Neuronal stem cell (in vitro differentiated cells): ENCODE measurements at regions not wholly inside any gene's neighbourhood (a gene's known extent, or its start where the extent isn't known, plus 50 kb on each side); places are given as distances from the start of the nearest gene placed in this dataset.
A peak's percentile ranks its signal among the peaks of the same experiment; 100 is the strongest.

Experiments used
- DNase-seq: peaks from one replicate; pipeline ENCODE4 v3.0.0-alpha.2; 2013; ENCODE audit warnings: low spot score
- H2AFZ ChIP-seq: one replicate; pipeline ENCODE4 v1.6.1; 2013; ENCODE audit warnings: mild to moderate bottlenecking, low read length, inconsistent platforms
- H2AK5ac ChIP-seq: 2 replicates; pipeline ENCODE4 v1.6.1; 2013; ENCODE audit warnings: low read depth, mild to moderate bottlenecking, inconsistent platforms, low read length, moderate library complexity, mixed read lengths
- H2BK120ac ChIP-seq: 2 replicates; pipeline ENCODE4 v1.6.1; 2013; ENCODE audit warnings: low read depth, mild to moderate bottlenecking, inconsistent platforms, low read length, moderate library complexity, mixed read lengths
- H2BK12ac ChIP-seq: one replicate; pipeline ENCODE4 v1.6.1; 2013; ENCODE audit warnings: low read length, inconsistent platforms
- H2BK15ac ChIP-seq: 2 replicates; pipeline ENCODE4 v1.6.1; 2013; ENCODE audit warnings: mild to moderate bottlenecking, low read length, inconsistent platforms, mixed read lengths
- H2BK5ac ChIP-seq: one replicate; pipeline ENCODE4 v1.6.1; 2013; ENCODE audit warnings: inconsistent platforms, mild to moderate bottlenecking, low read length, moderate library complexity
- H3K14ac ChIP-seq: one replicate; pipeline ENCODE4 v1.6.1; 2013; ENCODE audit warnings: low read length, inconsistent platforms
- H3K18ac ChIP-seq: 2 replicates; pipeline ENCODE4 v1.6.1; 2013; ENCODE audit warnings: low read length, inconsistent platforms
- H3K23ac ChIP-seq: 2 replicates; pipeline ENCODE4 v1.6.1; 2013; ENCODE audit warnings: low read depth, mild to moderate bottlenecking, mixed read lengths, low read length, inconsistent platforms; ENCODE audit not compliant: poor library complexity
- H3K27ac ChIP-seq: replicated peaks from 3 replicates; pipeline ENCODE4 v1.5.1; 2013; ENCODE audit warnings: low read length, inconsistent platforms
- H3K27me3 ChIP-seq, 3 experiments: 2 replicates each; pipeline ENCODE4 v1.6.1; 2013; ENCODE audit warnings: low read length in 3 of 3, mild to moderate bottlenecking in 2 of 3, inconsistent platforms in 1 of 3, low read depth in 1 of 3, mixed read lengths in 1 of 3, moderate library complexity in 1 of 3; ENCODE audit not compliant: control insufficient read depth in 3 of 3, insufficient read depth in 3 of 3
- H3K36me3 ChIP-seq, 2 donors: replicated peaks in 1 of 2; 2 replicates each; pipeline ENCODE4 v1.6.1; 2013; ENCODE audit warnings: low read length in 2 of 2; ENCODE audit not compliant: control insufficient read depth in 2 of 2, insufficient read depth in 2 of 2
- H3K4ac ChIP-seq: 2 replicates; pipeline ENCODE4 v1.6.1; 2013; ENCODE audit warnings: inconsistent platforms, mild to moderate bottlenecking, low read length, moderate library complexity
- H3K4me1 ChIP-seq, 2 donors: 1 replicate in 1 of 2; 2 replicates in 1 of 2; pipeline ENCODE4 v1.6.1; 2013; ENCODE audit warnings: low read length in 2 of 2, low read depth in 1 of 2; ENCODE audit not compliant: control insufficient read depth in 2 of 2, insufficient read depth in 1 of 2
- H3K4me2 ChIP-seq: one replicate; pipeline ENCODE4 v1.6.1; 2013; ENCODE audit warnings: mild to moderate bottlenecking, low read length, inconsistent platforms; ENCODE audit not compliant: insufficient read depth, poor library complexity, severe bottlenecking
- H3K4me3 ChIP-seq, 2 donors: 2 replicates each; pipeline ENCODE4 v1.5.1; 2013; ENCODE audit warnings: low read length in 2 of 2, mild to moderate bottlenecking in 2 of 2, inconsistent platforms in 1 of 2, moderate library complexity in 1 of 2
- H3K79me1 ChIP-seq: one replicate; pipeline ENCODE4 v1.6.1; 2013; ENCODE audit warnings: low read depth, mild to moderate bottlenecking, inconsistent platforms, low read length, moderate library complexity
- H3K9ac ChIP-seq: one replicate; pipeline ENCODE4 v1.6.1; 2013; ENCODE audit warnings: mild to moderate bottlenecking, low read depth, low read length, inconsistent platforms; ENCODE audit not compliant: poor library complexity
- H3K9me3 ChIP-seq, 2 donors: replicated peaks in 1 of 2; 2 replicates each; pipeline versions ENCODE3 to v1.6.1; 2013; ENCODE audit warnings: low read length in 2 of 2, mild to moderate bottlenecking in 2 of 2, inconsistent platforms in 1 of 2, low read depth in 1 of 2, mixed read lengths in 1 of 2, moderate library complexity in 1 of 2; ENCODE audit not compliant: control insufficient read depth in 2 of 2, insufficient read depth in 1 of 2
- H4K8ac ChIP-seq: one replicate; pipeline ENCODE4 v1.6.1; 2013; ENCODE audit warnings: low read depth, mild to moderate bottlenecking, inconsistent platforms, low read length, moderate library complexity
- H4K91ac ChIP-seq: one replicate; pipeline ENCODE4 v1.6.1; 2013; ENCODE audit warnings: low read length, low read depth, mild to moderate bottlenecking, inconsistent platforms; ENCODE audit not compliant: poor library complexity
- WGBS, 2 donors: extraction: QIAGEN DNeasy Blood & Tissue Kit; methylation state at CpG; one replicate each; pipeline ENCODE4 v1.1.7; 2013; ENCODE audit warnings: missing lambda C conversion rate in 2 of 2, mixed read lengths in 1 of 2; ENCODE audit not compliant: insufficient read length in 2 of 2, insufficient replicate concordance in 1 of 2; ENCODE audit errors: extremely low coverage in 2 of 2; 5-methylcytosine and 5-hydroxymethylcytosine counted together

- H3K4me2 ChIP-seq = no peak overlapping the region
- H2AK5ac ChIP-seq = no peak overlapping the region
- WGBS, 2 donors = no CpG with 5 or more reads among the region's 7 CpGs
- no peak overlapping the region for H3K4me3 ChIP-seq
- no peak overlapping the region for H3K18ac ChIP-seq
- H3K23ac ChIP-seq = no peak overlapping the region
- no peak overlapping the region for H2AFZ ChIP-seq
- no peaks in the 10 kb centered on the region for H3K36me3 ChIP-seq
- H3K27me3 ChIP-seq = no peaks in the 10 kb centered on the region
- no peak overlapping the region for H2BK12ac ChIP-seq
- DNase-seq = no peak
- no peak overlapping the region for H2BK120ac ChIP-seq
- H3K9me3 ChIP-seq = no peaks in the 10 kb centered on the region
- no peak overlapping the region for H3K4ac ChIP-seq
- H3K27ac ChIP-seq = no peak overlapping the region
- no peak overlapping the region for H4K8ac ChIP-seq
- H2BK5ac ChIP-seq = no peak overlapping the region
- peaks cover 2 to 6% of the 10 kb centered on the region in 2 donors for H3K4me1 ChIP-seq
- H3K79me1 ChIP-seq = no peaks in the 10 kb centered on the region
- H4K91ac ChIP-seq = no peak overlapping the region
- H2BK15ac ChIP-seq = no peak overlapping the region
- no peak overlapping the region for H3K14ac ChIP-seq
- H3K9ac ChIP-seq = no peak overlapping the region
Measured at GRCh38 chr16:55380485-55380884, 56.5 kb downstream of the IRX6 start.

GRCh38 chr16:55384288-55385247 lies 60.6 kb downstream of the IRX6 start:
- no peak for DNase-seq
- Histone ChIP-seq H3K4me2 (no peak overlapping the region), H3K14ac (no peak overlapping the region), H3K27me3 (no peaks in the 10 kb centered on the region), H3K9ac (no peak overlapping the region), H3K23ac (no peak overlapping the region), H3K27ac (no peak overlapping the region), H2BK12ac (no peak overlapping the region), H3K4me3 (no peak overlapping the region), H2AK5ac (no peak overlapping the region), H3K18ac (no peak overlapping the region), H3K4ac (no peak overlapping the region), H3K79me1 (no peaks in the 10 kb centered on the region), H4K91ac (no peak overlapping the region), H2BK5ac (no peak overlapping the region), H4K8ac (no peak overlapping the region), H2BK15ac (no peak overlapping the region), H2AFZ (no peak overlapping the region), H3K9me3 (no peaks in the 10 kb centered on the region), H3K4me1 (peaks cover 6 to 13% of the 10 kb centered on the region in 2 donors), H3K36me3 (no peaks in the 10 kb centered on the region), H2BK120ac (no peak overlapping the region)
- no CpG with 5 or more reads among the region's 12 CpGs for WGBS, 2 donors

DNA sequence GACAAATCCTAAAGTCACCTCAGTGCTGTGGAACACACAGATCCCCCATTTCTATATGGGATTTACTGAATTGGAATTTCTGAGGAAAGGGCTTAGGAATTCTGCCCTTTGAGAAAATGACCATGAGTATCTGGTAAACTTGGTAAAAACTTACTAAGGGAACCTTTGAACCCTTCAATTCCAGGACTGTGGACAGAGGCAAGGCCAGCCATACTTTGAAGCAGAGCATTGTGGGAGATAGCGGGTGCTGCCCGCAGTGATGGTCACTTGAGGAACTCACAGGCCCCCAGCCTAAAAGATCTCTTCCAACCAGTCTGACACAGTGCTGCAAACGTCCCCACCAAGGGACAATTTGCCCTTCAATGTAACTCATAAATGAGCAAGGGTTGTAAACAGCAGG lies 61.4 kb downstream of the IRX6 start:
- no peaks in the 10 kb centered on the region for H3K79me1 ChIP-seq
- H4K8ac ChIP-seq = no peak overlapping the region
- H3K18ac ChIP-seq = no peak overlapping the region
- no peak overlapping the region for H2BK15ac ChIP-seq
- H3K27ac ChIP-seq = no peak overlapping the region
- no peak overlapping the region for H2AK5ac ChIP-seq
- H3K14ac ChIP-seq = no peak overlapping the region
- no peak overlapping the region for H2BK5ac ChIP-seq
- H3K4ac ChIP-seq = no peak overlapping the region
- no peak overlapping the region for H3K23ac ChIP-seq
- H2AFZ ChIP-seq = no peak overlapping the region
- no peaks in the 10 kb centered on the region for H3K9me3 ChIP-seq
- no CpG with 5 or more reads among the region's 3 CpGs for WGBS, 2 donors
- no peak overlapping the region for H3K4me2 ChIP-seq
- no peak overlapping the region for H4K91ac ChIP-seq
- no peaks in the 10 kb centered on the region for H3K27me3 ChIP-seq
- DNase-seq = no peak
- H3K4me1 ChIP-seq = peaks cover 8 to 21% of the 10 kb centered on the region in 2 donors
- no peak overlapping the region for H3K4me3 ChIP-seq
- no peaks in the 10 kb centered on the region for H3K36me3 ChIP-seq
- H2BK12ac ChIP-seq = no peak overlapping the region
- no peak overlapping the region for H2BK120ac ChIP-seq
- H3K9ac ChIP-seq = no peak overlapping the region

GRCh38 chr16:55386534-55387296 lies 62.7 kb downstream of the IRX6 start:
- H3K9ac ChIP-seq = no peak overlapping the region
- H4K91ac ChIP-seq = peak overlapping the region; percentile 14
- no peak overlapping the region for H3K4me3 ChIP-seq
- H3K9me3 ChIP-seq = no peaks in the 10 kb centered on the region
- H2BK120ac ChIP-seq = no peak overlapping the region
- H3K4me2 ChIP-seq = no peak overlapping the region
- no peak overlapping the region for H3K14ac ChIP-seq
- no peak overlapping the region for H3K23ac ChIP-seq
- H3K4ac ChIP-seq = no peak overlapping the region
- WGBS, 2 donors = no CpG with 5 or more reads among the region's 5 CpGs
- no peaks in the 10 kb centered on the region for H3K27me3 ChIP-seq
- H3K36me3 ChIP-seq = no peaks in the 10 kb centered on the region
- no peak overlapping the region for H2BK5ac ChIP-seq
- H2AK5ac ChIP-seq = no peak overlapping the region
- H4K8ac ChIP-seq = no peak overlapping the region
- no peak for DNase-seq
- no peaks in the 10 kb centered on the region for H3K79me1 ChIP-seq
- H3K27ac ChIP-seq = no peak overlapping the region
- H2AFZ ChIP-seq = no peak overlapping the region
- no peak overlapping the region for H2BK12ac ChIP-seq
- no peak overlapping the region for H3K18ac ChIP-seq
- no peak overlapping the region for H2BK15ac ChIP-seq
- H3K4me1 ChIP-seq = peaks cover 8 to 29% of the 10 kb centered on the region in 2 donors
